ENCODE measurements at regions not wholly inside any gene's neighbourhood (a gene's known extent, or its start where the extent isn't known, plus 50 kb on each side); places are given as distances from the start of the nearest gene placed in this dataset.

- Mint-ChIP-seq H3K36me3 (ENCODE audit: low read depth) (no peaks in the 10 kb centered on the region), H3K27me3 (ENCODE audit: low read depth, poor library complexity) (peaks cover 7% of the 10 kb centered on the region), H3K4me1 (no peaks in the 10 kb centered on the region), H3K27ac (no peak overlapping the region), H3K9me3 (no peaks in the 10 kb centered on the region), H3K4me3 (no peak overlapping the region)
- TF ChIP-seq CTCF (IDR thresholded peaks at IDR 0.05) = no peak
- no peak for DNase-seq
These were observed 236.8 kb downstream of the ACTL7B start for GRCh38 chr9:108618906-108619550.

- Mint-ChIP-seq H3K36me3 (ENCODE audit: low read depth) (no peaks in the 10 kb centered on the region), H3K27ac (no peak overlapping the region), H3K4me1 (no peaks in the 10 kb centered on the region), H3K27me3 (ENCODE audit: low read depth, poor library complexity) (peaks cover 7% of the 10 kb centered on the region), H3K4me3 (no peak overlapping the region), H3K9me3 (no peaks in the 10 kb centered on the region)
- no peak for DNase-seq
- TF ChIP-seq CTCF (IDR thresholded peaks at IDR 0.05) = no peak
These were observed 238.1 kb downstream of the ACTL7B start for GRCh38 chr9:108617676-108618075.

GRCh38 chr9:108615152-108615551 lies 240.6 kb downstream of the ACTL7B start:
- Mint-ChIP-seq H3K9me3 (no peaks in the 10 kb centered on the region), H3K27me3 (ENCODE audit: low read depth, poor library complexity) (peaks cover 7% of the 10 kb centered on the region), H3K36me3 (ENCODE audit: low read depth) (no peaks in the 10 kb centered on the region), H3K4me1 (no peaks in the 10 kb centered on the region), H3K27ac (no peak overlapping the region), H3K4me3 (no peak overlapping the region)
- no peak for DNase-seq
- no peak for TF ChIP-seq CTCF (IDR thresholded peaks at IDR 0.05)

- Mint-ChIP-seq H3K36me3 (ENCODE audit: low read depth) (no peaks in the 10 kb centered on the region), H3K4me1 (no peaks in the 10 kb centered on the region), H3K4me3 (no peak overlapping the region), H3K27me3 (ENCODE audit: low read depth, poor library complexity) (peaks cover 11% of the 10 kb centered on the region), H3K9me3 (no peaks in the 10 kb centered on the region), H3K27ac (no peak overlapping the region)
- no peak for TF ChIP-seq CTCF (IDR thresholded peaks at IDR 0.05)
- DNase-seq = no peak
These were observed 243.3 kb downstream of the ACTL7B start for GRCh38 chr9:108612513-108612912.

GRCh38 chr9:108609897-108610253 lies 245.9 kb downstream of the ACTL7B start:
- TF ChIP-seq CTCF (IDR thresholded peaks at IDR 0.05) = no peak
- Mint-ChIP-seq H3K27me3 (ENCODE audit: low read depth, poor library complexity) (peaks cover 4% of the 10 kb centered on the region), H3K4me3 (no peak overlapping the region), H3K36me3 (ENCODE audit: low read depth) (no peaks in the 10 kb centered on the region), H3K27ac (no peak overlapping the region), H3K4me1 (no peaks in the 10 kb centered on the region), H3K9me3 (no peaks in the 10 kb centered on the region)
- DNase-seq = no peak

GRCh38 chr9:108609227-108609896 lies 246.4 kb downstream of the ACTL7B start:
- no peaks in the 10 kb centered on the region for H3K4me1 Mint-ChIP-seq
- TF ChIP-seq CTCF (IDR thresholded peaks at IDR 0.05) = no peak
- H3K27ac Mint-ChIP-seq = no peak overlapping the region
- no peak for DNase-seq
- H3K9me3 Mint-ChIP-seq = no peaks in the 10 kb centered on the region
- H3K27me3 Mint-ChIP-seq (ENCODE audit: low read depth, poor library complexity) = peaks cover 4% of the 10 kb centered on the region
- no peaks in the 10 kb centered on the region for H3K36me3 Mint-ChIP-seq (ENCODE audit: low read depth)
- H3K4me3 Mint-ChIP-seq = no peak overlapping the region

Measured in nephron progenitor cell (in vitro differentiated cells).